Liver (tissue), 8 donors: ENCODE measurements at regions not wholly inside any gene's neighbourhood (a gene's known extent, or its start where the extent isn't known, plus 50 kb on each side); places are given as distances from the start of the nearest gene placed in this dataset.

Source experiments
- DNase-seq: peaks from one replicate; pipeline ENCODE4 v3.0.0-alpha.2; 2017; ENCODE audit warnings: low spot score
- H3K27ac ChIP-seq, 2 donors: one replicate each; pipeline ENCODE4 v1.7.0; 2013; ENCODE audit warnings: inconsistent platforms in 2 of 2, low read length in 2 of 2, control low read depth in 1 of 2, low read depth in 1 of 2, mild to moderate bottlenecking in 1 of 2
- H3K27me3 ChIP-seq, 4 donors: one replicate each; pipeline versions ENCODE4 v1.6.1 to v1.7.0; 2013; ENCODE audit warnings: low read length in 3 of 4, inconsistent platforms in 1 of 4, mild to moderate bottlenecking in 1 of 4, moderate library complexity in 1 of 4; ENCODE audit not compliant: control insufficient read depth in 4 of 4, insufficient read depth in 4 of 4
- H3K36me3 ChIP-seq, 4 donors: one replicate each; pipeline versions ENCODE4 v1.6.1 to v1.7.0; 2013; ENCODE audit warnings: low read length in 3 of 4, mild to moderate bottlenecking in 3 of 4, low read depth in 1 of 4, moderate library complexity in 1 of 4; ENCODE audit not compliant: control insufficient read depth in 4 of 4, insufficient read depth in 3 of 4
- H3K4me1 ChIP-seq, 4 donors: one replicate each; pipeline versions ENCODE4 v1.6.1 to v1.7.0; 2013; ENCODE audit warnings: low read length in 3 of 4, mild to moderate bottlenecking in 3 of 4, moderate library complexity in 1 of 4; ENCODE audit not compliant: control insufficient read depth in 4 of 4, insufficient read depth in 4 of 4
- H3K4me3 ChIP-seq, 3 donors: one replicate each; pipeline versions ENCODE4 v1.6.1 to v1.7.0; 2013; ENCODE audit warnings: low read length in 3 of 3, control low read depth in 1 of 3, low read depth in 1 of 3, mild to moderate bottlenecking in 1 of 3
- H3K9ac ChIP-seq, 2 donors: one replicate each; pipeline ENCODE4 v1.7.0; 2013; ENCODE audit warnings: low read length in 2 of 2, mild to moderate bottlenecking in 2 of 2, moderate library complexity in 2 of 2, control low read depth in 1 of 2, low read depth in 1 of 2
- H3K9me3 ChIP-seq, 4 donors: one replicate each; pipeline versions ENCODE4 v1.6.1 to v1.7.0; 2013; ENCODE audit warnings: low read length in 3 of 4; ENCODE audit not compliant: control insufficient read depth in 4 of 4
- ATF3 ChIP-seq: IDR thresholded peaks from 2 replicates; pipeline ENCODE4 v1.6.1; 2016; ENCODE audit warnings: antibody characterized with exemption
- CTCF ChIP-seq: fragments of 150-350 bp; IDR thresholded peaks from 2 replicates; pipeline ENCODE4 v1.5.1; 2017; ENCODE audit warnings: improper control_type of control experiment, low read depth, low read length; ENCODE audit not compliant: missing input control
- EGR1 ChIP-seq, 2 donors: IDR thresholded peaks; 2 replicates each; pipeline ENCODE4 v1.6.1; 2016 to 2018; ENCODE audit warnings: antibody characterized with exemption in 2 of 2, low read depth in 2 of 2
- FOXA1 ChIP-seq: IDR thresholded peaks from 2 replicates; pipeline ENCODE4 v1.6.1; 2016; ENCODE audit warnings: antibody characterized with exemption
- FOXA2 ChIP-seq: IDR thresholded peaks from 2 replicates; pipeline ENCODE4 v1.6.1; 2016; ENCODE audit warnings: antibody characterized with exemption
- GABPA ChIP-seq, 2 donors: IDR thresholded peaks in 1 of 2; conservative IDR thresholded peaks in 1 of 2; 2 replicates each; pipeline ENCODE4 v1.6.1; 2016; ENCODE audit warnings: antibody characterized with exemption in 2 of 2, mild to moderate bottlenecking in 1 of 2, moderate library complexity in 1 of 2
- HNF4A ChIP-seq, 2 donors: conservative IDR thresholded peaks; 2 replicates each; pipeline ENCODE4 v1.6.1; 2016; ENCODE audit warnings: antibody characterized with exemption in 2 of 2, mild to moderate bottlenecking in 2 of 2
- HNF4G ChIP-seq: IDR thresholded peaks from 2 replicates; pipeline ENCODE4 v1.6.1; 2016; ENCODE audit warnings: antibody characterized with exemption
- JUND ChIP-seq, 2 donors: IDR thresholded peaks; 2 replicates each; pipeline ENCODE4 v1.6.1; 2016; ENCODE audit warnings: antibody characterized with exemption in 2 of 2
- MAX ChIP-seq: IDR thresholded peaks from 2 replicates; pipeline ENCODE4 v1.6.1; 2016; ENCODE audit warnings: antibody characterized with exemption
- NR2F2 ChIP-seq: IDR thresholded peaks from 2 replicates; pipeline ENCODE4 v1.6.1; 2016; ENCODE audit warnings: antibody characterized with exemption
- RAD21 ChIP-seq, 2 donors: IDR thresholded peaks; 2 replicates each; pipeline ENCODE4 v1.6.1; 2016; ENCODE audit warnings: antibody characterized with exemption in 2 of 2, mild to moderate bottlenecking in 2 of 2
- REST ChIP-seq: IDR thresholded peaks from 2 replicates; pipeline ENCODE4 v1.6.1; 2016; ENCODE audit warnings: antibody characterized with exemption, mild to moderate bottlenecking
- RXRA ChIP-seq, 2 donors: IDR thresholded peaks; 2 replicates each; pipeline ENCODE4 v1.6.1; 2017 to 2018; ENCODE audit warnings: antibody characterized with exemption in 2 of 2, mild to moderate bottlenecking in 1 of 2
- SP1 ChIP-seq: IDR thresholded peaks from 2 replicates; pipeline ENCODE4 v1.6.1; 2018; ENCODE audit warnings: antibody characterized with exemption, mild to moderate bottlenecking
- TAF1 ChIP-seq: conservative IDR thresholded peaks from 2 replicates; pipeline ENCODE4 v1.6.1; 2016; ENCODE audit warnings: antibody characterized with exemption, mild to moderate bottlenecking
- YY1 ChIP-seq: IDR thresholded peaks from 2 replicates; pipeline ENCODE4 v1.6.1; 2016; ENCODE audit warnings: antibody characterized with exemption, mild to moderate bottlenecking
- ZBTB33 ChIP-seq: IDR thresholded peaks from 2 replicates; pipeline ENCODE4 v1.6.1; 2016; ENCODE audit warnings: antibody characterized with exemption
- WGBS: extraction: QIAGEN DNeasy Blood & Tissue Kit; methylation state at CpG from one replicate; pipeline ENCODE4 v1.1.7; 2013; 5-methylcytosine and 5-hydroxymethylcytosine counted together
- donor health status: healthy.
- donor health status: healthy.
- donor health status: healthy.
- donor health status: healthy.
- donor health status: healthy.

- no peak overlapping the region for H3K4me3 ChIP-seq
- H3K36me3 ChIP-seq = no peaks in the 10 kb centered on the region
- TF ChIP-seq FOXA2 (no peak), GABPA (IDR thresholded peaks at IDR 0.05 in 1 of 2, conservative IDR thresholded peaks at IDR 0.05 in 1 of 2) (no peak), JUND (IDR thresholded peaks at IDR 0.05) (no peak), REST (no peak), FOXA1 (no peak), ATF3 (no peak), SP1 (no peak), RXRA (IDR thresholded peaks at IDR 0.05) (no peak), HNF4G (no peak), MAX (no peak), CTCF (no peak), RAD21 (IDR thresholded peaks at IDR 0.05) (no peak), EGR1 (IDR thresholded peaks at IDR 0.05; ENCODE audit: low read depth in 2 of 2) (no peak), YY1 (no peak), NR2F2 (no peak), HNF4A (conservative IDR thresholded peaks at IDR 0.05) (no peak), TAF1 (no peak), ZBTB33 (no peak)
- no peaks in the 10 kb centered on the region for H3K9me3 ChIP-seq
- no peaks in the 10 kb centered on the region for H3K4me1 ChIP-seq
- WGBS = 82% methylated on average over 2 of the region's 2 CpGs
- no peak overlapping the region for H3K27ac ChIP-seq
- H3K9ac ChIP-seq = no peak overlapping the region
- H3K27me3 ChIP-seq = no peaks in the 10 kb centered on the region
- no peak for DNase-seq
These were observed 585.3 kb downstream of the FGF9 start for GRCh38 chr13:22256111-22256639.
